Mucosa of descending colon (tissue), 3 donors: ENCODE measurements at regions not wholly inside any gene's neighbourhood (a gene's known extent, or its start where the extent isn't known, plus 50 kb on each side); places are given as distances from the start of the nearest gene placed in this dataset.

Experiments
- ATAC-seq: fragments of 200-7000 bp; cut with Tn5 transposase; one replicate; pipeline ENCODE4 v1.9.1; 2020; ENCODE audit warnings: mild to moderate bottlenecking, moderate library complexity
- DNase-seq, 3 donors: peaks; one replicate each; pipeline ENCODE4 v3.0.0-alpha.2; 2020
- H3K36me3 ChIP-seq: fragments of 200-600 bp; one replicate; pipeline ENCODE4 v1.8.0; 2021; ENCODE audit warnings: low read depth, mild to moderate bottlenecking
- H3K4me1 ChIP-seq: fragments of 200-600 bp; one replicate; pipeline ENCODE4 v1.8.0; 2021; ENCODE audit warnings: low read depth, mild to moderate bottlenecking
- H3K4me3 ChIP-seq: fragments of 200-600 bp; one replicate; pipeline ENCODE4 v1.8.0; 2021; ENCODE audit warnings: mild to moderate bottlenecking
- H3K9me3 ChIP-seq: fragments of 200-600 bp; one replicate; pipeline ENCODE4 v1.8.0; 2021; ENCODE audit warnings: mild to moderate bottlenecking
- CTCF ChIP-seq: fragments of 200-600 bp; IDR thresholded peaks from one replicate; pipeline ENCODE4 v1.8.0; 2022; ENCODE audit warnings: antibody characterized with exemption, mild to moderate bottlenecking
- intact Hi-C, 2 donors: fragments of 100-400 bp; cut with DNase I in 1 of 2; cut with micrococcal nuclease in 1 of 2; formaldehyde crosslinking; loops; one replicate each; pipeline versions ENCODE4 v1.11.0 to v1.11.1; 2022; cut with DNase I, micrococcal nuclease
- donor health status: DM: no; HTN: no; CAD: no; lungs with moderate emphysema.
- donor health status: DM: no; HTN: no; CAD: no.
- donor health status: DM: no; HTN: yes; CAD: no.

- no peak for TF ChIP-seq CTCF
- ATAC-seq: no peak
- Histone ChIP-seq H3K36me3 (no peaks in the 10 kb centered on the region), H3K4me1 (no peaks in the 10 kb centered on the region), H3K4me3 (no peak overlapping the region), H3K9me3 (peaks cover 9% of the 10 kb centered on the region)
- no peak for DNase-seq
- intact Hi-C loops: no loop called here
Measured at GRCh38 chr12:74043343-74043742, 494.3 kb upstream of the ATXN7L3B start.

- ATAC-seq (no peak), DNase-seq (no peak)
- TF ChIP-seq CTCF: no peak
- intact Hi-C loops: no loop called here
- H3K4me3 ChIP-seq: no peak overlapping the region
- peaks cover 17% of the 10 kb centered on the region for H3K9me3 ChIP-seq
- no peaks in the 10 kb centered on the region for H3K36me3 ChIP-seq
- H3K4me1 ChIP-seq: no peaks in the 10 kb centered on the region
Measured at GRCh38 chr12:74049348-74049747, 488.3 kb upstream of the ATXN7L3B start.

- TF ChIP-seq CTCF: no peak
- Histone ChIP-seq H3K4me1 (no peaks in the 10 kb centered on the region), H3K4me3 (no peak overlapping the region), H3K9me3 (peaks cover 17% of the 10 kb centered on the region), H3K36me3 (no peaks in the 10 kb centered on the region)
- DNase-seq (no peak), ATAC-seq (no peak)
- intact Hi-C loops: no loop called here
Measured at GRCh38 chr12:74051848-74052247, 485.8 kb upstream of the ATXN7L3B start.

- ATAC-seq: no peak
- H3K36me3 ChIP-seq: no peaks in the 10 kb centered on the region
- intact Hi-C loops: no loop called here
Measured at GRCh38 chr12:74066476-74066875, 471.2 kb upstream of the ATXN7L3B start.

GRCh38 chr12:74071182-74071581, 466.5 kb upstream of the ATXN7L3B start:
- Histone ChIP-seq H3K9me3 (peaks cover 48% of the 10 kb centered on the region), H3K4me3 (no peak overlapping the region), H3K36me3 (no peaks in the 10 kb centered on the region), H3K4me1 (no peaks in the 10 kb centered on the region)
- DNase-seq: no peak
- no peak for TF ChIP-seq CTCF
- intact Hi-C loops: no loop called here
- ATAC-seq: no peak

More at GRCh38 chr12:74066476-74066875, 471.2 kb upstream of the ATXN7L3B start:
- H3K9me3 ChIP-seq: peaks cover 45% of the 10 kb centered on the region
- no peak for TF ChIP-seq CTCF
- no peaks in the 10 kb centered on the region for H3K4me1 ChIP-seq
- H3K4me3 ChIP-seq: no peak overlapping the region
- peak in 1 of 3 donors; percentile 22 for DNase-seq

- DNase-seq (no peak), ATAC-seq (no peak)
- H3K36me3 ChIP-seq: no peaks in the 10 kb centered on the region
- H3K4me3 ChIP-seq: no peak overlapping the region
- peaks cover 25% of the 10 kb centered on the region for H3K9me3 ChIP-seq
- no peak for TF ChIP-seq CTCF
- H3K4me1 ChIP-seq: no peaks in the 10 kb centered on the region
- intact Hi-C loops: no loop called here
Measured at GRCh38 chr12:74076918-74077317, 460.7 kb upstream of the ATXN7L3B start.
